GM12878 (cell line): ENCODE measurements at regions not wholly inside any gene's neighbourhood (a gene's known extent, or its start where the extent isn't known, plus 50 kb on each side); places are given as distances from the start of the nearest gene placed in this dataset.

Source experiments
- ATAC-seq: fragments of 200-7000 bp; cut with Tn5 transposase; 3 replicates; pipeline ENCODE4 v1.9.1; 2020; ENCODE audit warnings: mild to moderate bottlenecking, moderate library complexity
- BruUV-seq: library from RNA; stranded (reverse); fragments of 400-500 nt; replicated peaks from 2 replicates; lab custom pipeline; 2021; lab: Mats Ljungman, UMichigan
- CTCF ChIA-PET: fragments of 300-600 bp; sonication (Branson Sonifier 250); formaldehyde crosslinking; extraction: SDS; loops from one replicate; lab custom pipeline; 2021; ENCODE audit warnings: inconsistent platforms; lab: Yijun Ruan, JAX
- POLR2A ChIA-PET: fragments of 350-600 bp; formaldehyde crosslinking; extraction: SDS; loops from one replicate; lab custom pipeline; 2021; ENCODE audit warnings: inconsistent platforms; lab: Charles Lee
- RAD21 ChIA-PET: fragments of 300-600 bp; sonication (Branson Sonifier 250); formaldehyde crosslinking; loops from one replicate; lab custom pipeline; 2023; ENCODE audit warnings: antibody characterized with exemption; ENCODE audit not compliant: unreplicated experiment; lab: Charles Lee
- SMC1A ChIA-PET: fragments of 300-600 bp; sonication (Branson Sonifier 250); formaldehyde crosslinking; loops from one replicate; lab custom pipeline; 2023; ENCODE audit not compliant: unreplicated experiment, uncharacterized antibody; lab: Charles Lee
- DNase-seq: peaks from one replicate; pipeline ENCODE4 v3.0.0-alpha.2; 2011; ENCODE audit warnings: low read depth, low spot score
- FAIRE-seq: peaks from 3 replicates; lab custom pipeline; 2011; peaks lifted over from hg19 to GRCh38; lab: Jason Lieb, UNC
- H2AFZ ChIP-seq: 2 replicates; pipeline ENCODE4 v1.6.0; 2011; ENCODE audit warnings: low read depth, low read length, control low read depth; ENCODE audit not compliant: control insufficient read depth
- H3K27ac ChIP-seq: 2 replicates; pipeline ENCODE4 v1.5.1; 2011; ENCODE audit warnings: control low read depth; ENCODE audit not compliant: control insufficient read depth, insufficient read depth
- H3K27me3 ChIP-seq, 2 experiments: replicated peaks in 1 of 2; 2 replicates each; pipeline versions ENCODE4 v1.6.0 to v1.6.1; 2011; ENCODE audit warnings: low read length in 1 of 2; ENCODE audit not compliant: control insufficient read depth in 2 of 2, insufficient read depth in 2 of 2
- H3K36me3 ChIP-seq, 2 experiments: 2 replicates each; pipeline ENCODE4 v1.5.1; 2011; ENCODE audit warnings: low read length in 1 of 2; ENCODE audit not compliant: control insufficient read depth in 2 of 2, insufficient read depth in 2 of 2
- H3K4me1 ChIP-seq: 2 replicates; pipeline ENCODE4 v1.6.1; 2011; ENCODE audit warnings: mild to moderate bottlenecking, low read length, moderate library complexity, mixed read lengths; ENCODE audit not compliant: control insufficient read depth, insufficient read depth
- H3K4me2 ChIP-seq: 2 replicates; pipeline ENCODE4 v1.6.0; 2011; ENCODE audit warnings: control low read depth; ENCODE audit not compliant: control insufficient read depth, insufficient read depth
- H3K4me3 ChIP-seq: fragments of 200-600 bp; sonication (generic); 2 replicates; pipeline ENCODE4 v1.5.1; 2016
- H3K79me2 ChIP-seq: 2 replicates; pipeline ENCODE4 v1.6.0; 2011; ENCODE audit warnings: low read length; ENCODE audit not compliant: control insufficient read depth, insufficient read depth
- H3K9ac ChIP-seq: 2 replicates; pipeline ENCODE4 v1.8.0; 2011; ENCODE audit warnings: low read length, control low read depth, mixed read lengths; ENCODE audit not compliant: control insufficient read depth, insufficient read depth
- H3K9me3 ChIP-seq: replicated peaks from 3 replicates; pipeline ENCODE4 v1.5.1; 2011; ENCODE audit warnings: mild to moderate bottlenecking, low read length; ENCODE audit not compliant: control insufficient read depth, insufficient read depth
- H4K20me1 ChIP-seq: 2 replicates; pipeline ENCODE4 v1.6.0; 2011; ENCODE audit not compliant: control insufficient read depth, insufficient read depth
- CBFB ChIP-seq: IDR thresholded peaks from 2 replicates; pipeline ENCODE4 v1.6.1; 2016; ENCODE audit warnings: antibody characterized with exemption, low read depth
- HDAC6 ChIP-seq: fragments of 200-600 bp; sonication (generic); IDR thresholded peaks from one replicate; pipeline ENCODE4 v1.8.0; 2017; ENCODE audit warnings: antibody characterized with exemption; ENCODE audit not compliant: unreplicated experiment
- PAX5 ChIP-seq: IDR thresholded peaks from 2 replicates; pipeline ENCODE4 v1.6.1; 2011; ENCODE audit warnings: low read depth, low read length, borderline replicate concordance
- PML ChIP-seq: IDR thresholded peaks from 2 replicates; pipeline ENCODE4 v1.6.1; 2012; ENCODE audit warnings: low read length, inconsistent platforms
- RUNX3 ChIP-seq: IDR thresholded peaks from 2 replicates; pipeline ENCODE4 v1.6.1; 2012; ENCODE audit warnings: low read length, inconsistent platforms
- SMAD5 ChIP-seq: IDR thresholded peaks from 2 replicates; pipeline ENCODE4 v1.6.1; 2016; ENCODE audit warnings: antibody characterized with exemption, low read depth
- ZNF217 ChIP-seq: fragments of 450-650 bp; IDR thresholded peaks from 2 replicates; pipeline ENCODE4 v1.6.1; 2017; ENCODE audit warnings: antibody characterized with exemption, mild to moderate bottlenecking
- ZNF24 ChIP-seq: fragments of 450-650 bp; IDR thresholded peaks from 2 replicates; pipeline ENCODE4 v1.6.1; 2017; ENCODE audit warnings: antibody characterized with exemption, mild to moderate bottlenecking
- ZNF274 ChIP-seq: IDR thresholded peaks from one replicate; pipeline ENCODE4 v1.8.0; 2011; ENCODE audit not compliant: insufficient read length, insufficient read depth
- WGBS: methylation state at CpG from one replicate; pipeline ENCODE4 v1.1.6; 2016; ENCODE audit warnings: low lambda C conversion rate; ENCODE audit not compliant: insufficient replicate concordance, insufficient coverage; ENCODE audit errors: missing lambda C conversion rate; 5-methylcytosine and 5-hydroxymethylcytosine counted together
- in situ Hi-C: fragments of 300-500 bp; cut with MboI; formaldehyde crosslinking; loops from 9 replicates; pipeline ENCODE4 v1.14.3; 2018; ENCODE audit warnings: mixed read lengths
- intact Hi-C: fragments of 100-400 bp; cut with micrococcal nuclease; formaldehyde crosslinking; loops from one replicate; pipeline ENCODE4 v1.14.2; 2022; ENCODE audit not compliant: unreplicated experiment
- TF ChIP-seq, protein P1 (sequence below): IDR thresholded peaks from 2 replicates; pipeline ENCODE4 v1.6.1; 2011; ENCODE audit warnings: low read depth, low read length, improper control_type of control experiment, borderline replicate concordance
- TF ChIP-seq, protein P2 (sequence below): fragments of 150-350 bp; IDR thresholded peaks from 2 replicates; pipeline ENCODE4 v1.6.1; 2016; ENCODE audit warnings: low read depth, low read length
- TF ChIP-seq, protein P3 (sequence below): IDR thresholded peaks from 2 replicates; pipeline ENCODE4 v1.6.1; 2011; ENCODE audit warnings: borderline replicate concordance, low read depth, mild to moderate bottlenecking, moderate library complexity, mixed read lengths, low read length; ENCODE audit not compliant: insufficient read depth; ENCODE audit errors: extremely low read length
- TF ChIP-seq, protein P4 (sequence below): IDR thresholded peaks from 2 replicates; pipeline ENCODE4 v1.6.1; 2011; ENCODE audit warnings: low read depth, mild to moderate bottlenecking, low read length, moderate library complexity, borderline replicate concordance; ENCODE audit errors: extremely low read depth

DNA sequence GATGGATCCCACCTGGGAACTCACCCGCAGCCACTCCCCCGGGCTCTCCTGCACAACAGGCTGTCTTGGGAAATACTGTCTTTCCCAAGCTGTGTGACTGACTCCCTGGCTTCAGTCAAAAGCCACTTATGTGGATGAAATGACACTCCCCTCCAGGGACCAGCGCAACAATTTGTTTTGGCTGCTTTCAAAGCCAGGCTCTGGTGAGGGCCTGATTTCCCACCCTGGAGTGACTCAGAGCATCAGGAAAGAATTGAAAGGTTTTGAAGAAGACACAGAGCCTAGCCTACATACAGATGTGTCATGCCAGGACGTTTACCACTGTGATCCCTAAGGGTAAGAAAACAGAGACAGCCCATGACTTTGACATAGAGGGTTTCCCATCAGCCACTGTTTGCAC lies 550.5 kb downstream of the MIAT start (continued):
- TF ChIP-seq, protein P1, sequence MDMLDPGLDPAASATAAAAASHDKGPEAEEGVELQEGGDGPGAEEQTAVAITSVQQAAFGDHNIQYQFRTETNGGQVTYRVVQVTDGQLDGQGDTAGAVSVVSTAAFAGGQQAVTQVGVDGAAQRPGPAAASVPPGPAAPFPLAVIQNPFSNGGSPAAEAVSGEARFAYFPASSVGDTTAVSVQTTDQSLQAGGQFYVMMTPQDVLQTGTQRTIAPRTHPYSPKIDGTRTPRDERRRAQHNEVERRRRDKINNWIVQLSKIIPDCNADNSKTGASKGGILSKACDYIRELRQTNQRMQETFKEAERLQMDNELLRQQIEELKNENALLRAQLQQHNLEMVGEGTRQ, result no peak
- TF ChIP-seq ZNF274 (no peak), SMAD5 (no peak)

DNA sequence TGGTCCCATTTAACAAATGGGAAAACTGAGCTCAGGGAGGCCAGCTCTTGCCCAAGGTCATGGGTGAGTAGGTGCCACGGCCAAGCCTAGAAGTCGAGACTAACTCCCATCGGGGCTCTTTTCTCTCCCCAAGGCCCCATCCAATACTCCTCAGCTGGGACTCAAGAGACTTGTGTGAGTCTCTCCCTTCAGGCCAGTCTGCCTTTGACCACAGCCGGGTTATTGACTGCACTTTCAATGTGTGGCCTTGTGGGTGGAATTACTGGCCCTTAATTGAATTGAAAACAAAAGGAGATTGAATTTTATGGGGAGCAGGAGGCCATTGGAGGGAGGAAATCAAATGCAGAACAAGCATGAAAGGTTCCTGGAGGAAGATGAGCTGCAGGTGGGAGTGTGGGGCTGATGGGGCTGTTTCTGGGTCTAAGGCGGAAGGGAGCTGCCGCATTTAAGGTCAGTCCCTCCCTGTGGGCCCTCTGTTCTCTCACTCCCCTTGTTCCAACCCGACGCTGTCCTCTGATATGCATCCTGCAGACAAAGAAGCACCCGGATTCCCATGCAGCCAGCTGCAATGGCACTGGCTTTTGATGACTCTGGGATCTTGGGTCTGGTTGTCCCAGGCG lies 552.8 kb downstream of the MIAT start:
- H4K20me1 ChIP-seq, result no peaks in the 10 kb centered on the region
- TF ChIP-seq PAX5 (no peak), ZNF217 (no peak), PML (no peak), CBFB (no peak), ZNF24 (no peak), RUNX3 (no peak), HDAC6 (no peak)
- TF ChIP-seq, protein P2, sequence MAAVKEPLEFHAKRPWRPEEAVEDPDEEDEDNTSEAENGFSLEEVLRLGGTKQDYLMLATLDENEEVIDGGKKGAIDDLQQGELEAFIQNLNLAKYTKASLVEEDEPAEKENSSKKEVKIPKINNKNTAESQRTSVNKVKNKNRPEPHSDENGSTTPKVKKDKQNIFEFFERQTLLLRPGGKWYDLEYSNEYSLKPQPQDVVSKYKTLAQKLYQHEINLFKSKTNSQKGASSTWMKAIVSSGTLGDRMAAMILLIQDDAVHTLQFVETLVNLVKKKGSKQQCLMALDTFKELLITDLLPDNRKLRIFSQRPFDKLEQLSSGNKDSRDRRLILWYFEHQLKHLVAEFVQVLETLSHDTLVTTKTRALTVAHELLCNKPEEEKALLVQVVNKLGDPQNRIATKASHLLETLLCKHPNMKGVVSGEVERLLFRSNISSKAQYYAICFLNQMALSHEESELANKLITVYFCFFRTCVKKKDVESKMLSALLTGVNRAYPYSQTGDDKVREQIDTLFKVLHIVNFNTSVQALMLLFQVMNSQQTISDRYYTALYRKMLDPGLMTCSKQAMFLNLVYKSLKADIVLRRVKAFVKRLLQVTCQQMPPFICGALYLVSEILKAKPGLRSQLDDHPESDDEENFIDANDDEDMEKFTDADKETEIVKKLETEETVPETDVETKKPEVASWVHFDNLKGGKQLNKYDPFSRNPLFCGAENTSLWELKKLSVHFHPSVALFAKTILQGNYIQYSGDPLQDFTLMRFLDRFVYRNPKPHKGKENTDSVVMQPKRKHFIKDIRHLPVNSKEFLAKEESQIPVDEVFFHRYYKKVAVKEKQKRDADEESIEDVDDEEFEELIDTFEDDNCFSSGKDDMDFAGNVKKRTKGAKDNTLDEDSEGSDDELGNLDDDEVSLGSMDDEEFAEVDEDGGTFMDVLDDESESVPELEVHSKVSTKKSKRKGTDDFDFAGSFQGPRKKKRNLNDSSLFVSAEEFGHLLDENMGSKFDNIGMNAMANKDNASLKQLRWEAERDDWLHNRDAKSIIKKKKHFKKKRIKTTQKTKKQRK, result no peak
- TF ChIP-seq, protein P3, sequence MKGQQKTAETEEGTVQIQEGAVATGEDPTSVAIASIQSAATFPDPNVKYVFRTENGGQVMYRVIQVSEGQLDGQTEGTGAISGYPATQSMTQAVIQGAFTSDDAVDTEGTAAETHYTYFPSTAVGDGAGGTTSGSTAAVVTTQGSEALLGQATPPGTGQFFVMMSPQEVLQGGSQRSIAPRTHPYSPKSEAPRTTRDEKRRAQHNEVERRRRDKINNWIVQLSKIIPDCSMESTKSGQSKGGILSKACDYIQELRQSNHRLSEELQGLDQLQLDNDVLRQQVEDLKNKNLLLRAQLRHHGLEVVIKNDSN, result no peak
- TF ChIP-seq, protein P4, sequence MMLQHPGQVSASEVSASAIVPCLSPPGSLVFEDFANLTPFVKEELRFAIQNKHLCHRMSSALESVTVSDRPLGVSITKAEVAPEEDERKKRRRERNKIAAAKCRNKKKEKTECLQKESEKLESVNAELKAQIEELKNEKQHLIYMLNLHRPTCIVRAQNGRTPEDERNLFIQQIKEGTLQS, result no peak
- TF ChIP-seq, all 136 proteins: peak for 0
- FAIRE-seq (no peak), DNase-seq (no peak), ATAC-seq (no peak)
- Histone ChIP-seq H3K9me3 (no peaks in the 10 kb centered on the region; the same call in 2 of the 3 replicates), H3K4me3 (no peak overlapping the region), H3K27me3 (no peaks in the 10 kb centered on the region), H3K4me1 (no peaks in the 10 kb centered on the region), H3K27ac (no peak overlapping the region), H3K4me2 (no peak overlapping the region), H3K9ac (no peak overlapping the region), H2AFZ (no peak overlapping the region), H3K79me2 (no peaks in the 10 kb centered on the region), H3K36me3 (no peaks in the 10 kb centered on the region)
- no TSS peak for BruUV-seq
- ChIA-PET POLR2A (no interaction called here), CTCF (no interaction called here), SMC1A (no interaction called here), RAD21 (no interaction called here)
- 18% methylated on average over 10 of the region's 10 CpGs for WGBS
- in situ Hi-C loops, result no loop called here
- intact Hi-C loops, result no loop called here
